ENCODE measurements at regions not wholly inside any gene's neighbourhood (a gene's known extent, or its start where the extent isn't known, plus 50 kb on each side); places are given as distances from the start of the nearest gene placed in this dataset.

DNA sequence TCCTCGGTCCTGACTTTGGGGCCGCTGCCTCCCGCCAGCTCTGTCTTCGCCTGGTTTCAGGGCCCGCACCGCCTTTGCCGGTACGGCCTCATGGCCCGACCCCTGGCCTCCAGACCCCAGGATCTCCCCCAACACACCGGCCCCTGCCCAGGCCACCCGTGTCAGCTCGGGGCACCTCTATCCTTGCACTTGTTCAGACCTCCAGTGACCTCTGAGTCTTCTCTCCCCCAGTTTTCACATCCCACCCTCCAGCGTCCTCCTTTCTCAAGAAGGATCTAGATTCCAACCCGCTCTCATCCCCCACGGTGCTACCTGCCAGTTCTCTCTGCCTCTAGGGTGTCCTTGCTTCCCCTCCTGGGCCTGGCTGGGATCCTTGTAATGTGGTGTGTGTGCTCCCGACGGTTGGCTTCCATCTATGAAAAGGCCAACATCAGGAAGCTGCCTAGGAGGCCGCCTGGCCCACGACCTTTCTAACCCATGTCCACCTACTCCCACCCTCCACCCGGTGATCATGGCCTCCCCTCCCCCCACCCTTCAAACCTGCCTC lies 61.1 kb downstream of the SPATA31C2 start:
- no peaks in the 10 kb centered on the region for H3K36me3 Mint-ChIP-seq
- intact Hi-C loops (cut with micrococcal nuclease) = no loop called here
- H3K4me1 Mint-ChIP-seq (ENCODE audit: low read depth) = peaks cover 14% of the 10 kb centered on the region
- H3K27me3 Mint-ChIP-seq = peaks cover 47% of the 10 kb centered on the region
- no peak for DNase-seq
- peak overlapping the region; percentile 70 for H3K4me3 Mint-ChIP-seq
- no peak overlapping the region for H3K27ac Mint-ChIP-seq
- no peaks in the 10 kb centered on the region for H3K9me3 Mint-ChIP-seq
- POLR2A ChIA-PET = no interaction called here
- CTCF ChIA-PET = interaction anchor here (0.8 to 2.3 kb wide), 4 partner anchors 10 to 502 kb away, joined by 3 to 8 read pairs (median 6); partner anchors contain the start of gene CDK20

DNA sequence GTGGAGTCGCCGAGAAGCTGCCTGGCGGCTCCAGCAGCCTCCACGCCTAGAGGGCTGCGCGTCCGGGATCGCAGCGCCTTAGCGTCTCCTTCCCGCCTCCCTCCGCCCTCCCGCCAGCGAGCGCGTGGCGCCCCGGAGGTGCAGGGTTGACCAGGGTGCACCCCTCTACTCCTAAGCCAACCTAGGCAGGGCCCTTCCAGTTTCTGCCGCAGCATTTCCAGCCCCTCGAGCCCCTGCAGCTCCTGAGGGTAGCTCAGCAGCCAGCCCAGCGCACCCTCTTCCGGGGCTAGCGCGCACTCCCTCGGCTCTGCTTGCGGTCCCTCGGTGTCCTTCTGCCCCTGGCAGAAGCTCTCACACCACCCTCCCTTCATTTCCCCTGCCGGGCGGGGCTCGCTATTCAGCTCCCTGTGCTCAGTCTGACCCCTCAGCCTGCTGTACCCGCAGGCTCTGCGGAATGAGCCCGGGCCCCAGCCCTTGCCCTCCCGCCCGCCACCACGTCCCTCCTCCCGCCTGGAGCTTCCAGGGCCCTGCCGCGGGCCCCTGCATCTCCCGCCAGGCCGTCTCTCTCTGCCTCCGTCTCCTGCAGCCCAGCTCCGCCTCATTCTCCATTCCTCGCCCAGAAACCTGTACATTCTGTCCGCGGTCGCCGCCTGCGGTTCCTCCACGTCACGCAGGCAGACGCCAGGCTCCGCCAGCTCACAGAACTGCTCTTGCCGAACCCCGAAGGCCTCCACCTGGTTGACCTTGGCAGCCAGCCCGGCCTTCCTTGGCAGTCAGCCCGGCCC lies 61.8 kb downstream of the SPATA31C2 start:
- peaks cover 52% of the 10 kb centered on the region for H3K27me3 Mint-ChIP-seq
- peaks cover 14% of the 10 kb centered on the region for H3K4me1 Mint-ChIP-seq (ENCODE audit: low read depth)
- intact Hi-C loops (cut with micrococcal nuclease) = no loop called here
- DNase-seq = peak; percentile 58
- H3K4me3 Mint-ChIP-seq = peak overlapping the region; percentile 70
- ChIA-PET CTCF (interaction anchor here (0.8 to 2.3 kb wide), 4 partner anchors 10 to 502 kb away, joined by 3 to 8 read pairs (median 6); partner anchors contain the start of gene CDK20), POLR2A (interaction anchor here (0.6 kb wide), 1 partner anchor 18 kb away, joined by 3 read pairs; no protein-coding TSS in a partner anchor)
- no peaks in the 10 kb centered on the region for H3K36me3 Mint-ChIP-seq
- no peak overlapping the region for H3K27ac Mint-ChIP-seq
- H3K9me3 Mint-ChIP-seq = no peaks in the 10 kb centered on the region

DNA sequence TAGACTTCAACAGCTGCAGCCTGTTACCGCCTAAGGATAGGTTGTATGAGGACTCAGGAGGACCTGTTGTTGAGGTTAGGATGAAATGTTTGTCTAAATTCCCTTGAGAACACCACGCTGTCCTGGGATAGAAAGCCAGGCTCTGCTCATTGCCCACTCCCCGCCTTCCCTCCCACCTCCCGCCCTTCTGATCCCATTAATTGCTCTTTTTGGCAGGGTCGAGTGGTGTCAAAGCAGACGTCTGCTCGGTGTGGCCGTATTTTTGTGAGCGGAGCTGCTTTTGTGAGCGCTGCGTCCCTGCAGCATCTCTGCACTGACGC lies 62.3 kb downstream of the SPATA31C2 start:
- CTCF ChIA-PET = interaction anchor here (0.7 to 2.3 kb wide), 3 partner anchors 9 to 125 kb away, joined by 5 to 8 read pairs (median 7); no protein-coding TSS in a partner anchor
- peaks cover 55% of the 10 kb centered on the region for H3K27me3 Mint-ChIP-seq
- no peak for DNase-seq
- no peak overlapping the region for H3K27ac Mint-ChIP-seq
- POLR2A ChIA-PET = no interaction called here
- no peaks in the 10 kb centered on the region for H3K36me3 Mint-ChIP-seq
- H3K4me1 Mint-ChIP-seq (ENCODE audit: low read depth) = peaks cover 14% of the 10 kb centered on the region
- no peaks in the 10 kb centered on the region for H3K9me3 Mint-ChIP-seq
- intact Hi-C loops (cut with micrococcal nuclease) = no loop called here
- peak overlapping the region; percentile 70 for H3K4me3 Mint-ChIP-seq

DNA sequence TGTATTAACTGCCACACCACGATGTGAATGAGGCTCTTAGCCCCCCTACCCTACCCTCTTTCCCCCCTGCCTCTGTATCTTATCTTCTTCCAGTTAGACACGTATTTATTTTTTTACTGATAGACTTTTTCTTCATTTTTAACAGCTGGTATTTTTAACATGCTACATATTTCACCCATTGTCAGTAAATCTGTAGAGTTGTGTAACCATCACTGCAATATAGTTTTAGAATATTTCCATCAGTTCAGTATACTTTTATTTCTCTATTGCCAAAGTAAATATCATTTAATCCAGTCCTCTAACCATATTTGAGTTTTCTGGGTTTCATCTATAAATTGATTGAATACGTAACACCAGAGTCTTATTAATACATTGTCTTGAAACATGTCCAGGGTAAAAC lies 62.8 kb downstream of the SPATA31C2 start:
- POLR2A ChIA-PET = no interaction called here
- H3K4me1 Mint-ChIP-seq (ENCODE audit: low read depth) = peaks cover 14% of the 10 kb centered on the region
- no peaks in the 10 kb centered on the region for H3K9me3 Mint-ChIP-seq
- H3K4me3 Mint-ChIP-seq = no peak overlapping the region
- DNase-seq = no peak
- intact Hi-C loops (cut with micrococcal nuclease) = no loop called here
- CTCF ChIA-PET = interaction anchor here (0.7 to 2.3 kb wide), 3 partner anchors 9 to 125 kb away, joined by 5 to 8 read pairs (median 7); no protein-coding TSS in a partner anchor
- H3K36me3 Mint-ChIP-seq = no peaks in the 10 kb centered on the region
- peaks cover 56% of the 10 kb centered on the region for H3K27me3 Mint-ChIP-seq
- no peak overlapping the region for H3K27ac Mint-ChIP-seq

DNA sequence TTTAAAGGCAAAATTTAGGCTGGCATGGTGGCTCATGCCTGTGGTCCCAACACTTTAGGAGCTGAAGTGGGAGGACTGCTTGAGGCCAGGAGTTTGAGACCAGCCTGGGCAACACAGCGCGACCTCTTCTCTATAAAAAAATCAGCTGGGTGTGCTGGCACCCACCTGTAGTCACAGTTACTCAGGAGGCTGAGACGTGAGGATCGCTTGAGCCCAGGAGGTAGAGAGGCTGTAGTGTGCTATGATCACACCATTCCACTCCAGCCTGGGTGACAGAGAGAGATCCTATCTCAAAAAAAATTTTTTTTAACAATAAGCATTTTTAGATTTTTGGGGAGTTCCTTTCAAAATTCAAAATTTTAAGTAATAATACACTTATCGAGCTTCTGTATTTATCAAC lies 63.3 kb downstream of the SPATA31C2 start:
- ChIA-PET POLR2A (no interaction called here), CTCF (interaction anchor here (2.3 kb wide), 1 partner anchor 124 kb away, joined by 8 read pairs; no protein-coding TSS in a partner anchor)
- Mint-ChIP-seq H3K4me1 (ENCODE audit: low read depth) (peaks cover 14% of the 10 kb centered on the region), H3K4me3 (no peak overlapping the region), H3K9me3 (no peaks in the 10 kb centered on the region), H3K36me3 (no peaks in the 10 kb centered on the region), H3K27ac (no peak overlapping the region), H3K27me3 (peaks cover 58% of the 10 kb centered on the region)
- intact Hi-C loops (cut with micrococcal nuclease) = no loop called here
- DNase-seq = no peak

DNA sequence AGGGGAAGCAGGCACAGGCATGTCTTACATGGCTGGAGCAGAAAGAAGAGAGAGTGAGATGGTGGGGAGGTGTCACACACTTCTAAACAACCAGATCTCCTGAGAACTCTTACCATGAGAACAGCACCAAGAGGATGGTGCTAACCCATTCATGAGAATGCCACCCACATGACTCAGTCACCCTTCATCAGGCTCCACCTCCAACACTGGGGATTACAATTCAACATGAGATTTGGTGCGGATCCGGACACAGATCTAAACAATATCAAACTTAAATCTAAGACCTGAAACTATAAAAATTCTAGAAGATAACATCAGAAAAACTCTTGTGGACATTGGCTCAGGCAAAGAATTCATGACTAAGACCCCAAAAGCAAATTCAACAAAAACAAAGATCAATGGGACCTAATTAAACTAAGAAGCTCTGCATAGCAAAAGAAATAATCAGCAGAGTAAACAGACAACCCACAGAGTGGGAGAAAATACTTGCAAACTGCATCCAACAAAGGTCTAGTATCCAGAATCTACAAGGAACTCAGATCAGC lies 65.4 kb downstream of the SPATA31C2 start:
- peaks cover 63% of the 10 kb centered on the region for H3K27me3 Mint-ChIP-seq
- intact Hi-C loops (cut with micrococcal nuclease) = no loop called here
- no peak for DNase-seq
- POLR2A ChIA-PET = no interaction called here
- H3K36me3 Mint-ChIP-seq = no peaks in the 10 kb centered on the region
- H3K4me1 Mint-ChIP-seq (ENCODE audit: low read depth) = peaks cover 14% of the 10 kb centered on the region
- H3K27ac Mint-ChIP-seq = no peak overlapping the region
- CTCF ChIA-PET = no interaction called here
- H3K4me3 Mint-ChIP-seq = no peak overlapping the region
- no peaks in the 10 kb centered on the region for H3K9me3 Mint-ChIP-seq

DNA sequence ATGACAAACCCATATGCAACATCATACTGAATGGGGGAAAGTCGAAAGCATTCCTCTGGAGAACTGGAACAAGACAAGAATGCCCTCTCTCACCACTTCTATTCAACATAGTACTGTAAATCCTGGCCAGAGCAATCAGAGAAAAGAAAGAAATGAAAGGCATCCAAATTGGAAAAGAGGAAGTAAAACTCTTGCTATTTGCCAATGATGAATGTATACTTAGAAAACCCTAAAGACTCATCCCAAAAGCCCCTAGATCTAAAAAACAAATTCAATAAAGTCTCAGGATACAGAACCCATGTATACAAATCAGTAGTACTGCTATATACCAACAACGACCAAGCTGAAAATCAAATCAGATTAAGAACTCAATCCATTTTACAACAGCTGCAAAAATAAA lies 66.9 kb downstream of the SPATA31C2 start:
- Mint-ChIP-seq H3K27ac (no peak overlapping the region), H3K9me3 (no peaks in the 10 kb centered on the region), H3K4me3 (no peak overlapping the region), H3K27me3 (peaks cover 58% of the 10 kb centered on the region), H3K4me1 (ENCODE audit: low read depth) (peaks cover 9% of the 10 kb centered on the region), H3K36me3 (no peaks in the 10 kb centered on the region)
- CTCF ChIA-PET = no interaction called here
- intact Hi-C loops (cut with micrococcal nuclease) = no loop called here
- no peak for DNase-seq
- POLR2A ChIA-PET = no interaction called here

DNA sequence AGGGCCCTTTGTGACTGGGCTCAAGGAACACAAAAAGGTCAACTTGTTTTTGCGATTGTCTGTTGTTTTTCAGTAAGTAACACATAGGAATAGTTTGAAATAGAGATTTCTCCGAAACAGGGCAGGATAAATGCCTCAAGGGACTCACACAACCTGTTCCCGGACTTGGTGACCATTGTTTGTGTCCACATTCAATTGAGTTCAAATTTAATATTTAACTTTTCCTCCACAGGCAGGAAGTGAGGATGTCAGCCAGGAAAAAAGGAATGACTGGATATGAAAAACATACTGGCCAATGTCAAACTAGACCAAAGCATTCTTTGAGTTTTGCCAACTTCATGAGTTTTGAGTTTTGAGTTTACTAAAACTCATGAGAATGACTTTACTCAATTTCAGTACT lies 72.7 kb downstream of the SPATA31C2 start:
- POLR2A ChIA-PET = no interaction called here
- Mint-ChIP-seq H3K4me3 (no peak overlapping the region), H3K4me1 (ENCODE audit: low read depth) (no peaks in the 10 kb centered on the region), H3K27ac (no peak overlapping the region), H3K36me3 (no peaks in the 10 kb centered on the region), H3K27me3 (peaks cover 22% of the 10 kb centered on the region), H3K9me3 (no peaks in the 10 kb centered on the region)
- intact Hi-C loops (cut with micrococcal nuclease) = no loop called here
- CTCF ChIA-PET = no interaction called here
- DNase-seq = no peak

DNA sequence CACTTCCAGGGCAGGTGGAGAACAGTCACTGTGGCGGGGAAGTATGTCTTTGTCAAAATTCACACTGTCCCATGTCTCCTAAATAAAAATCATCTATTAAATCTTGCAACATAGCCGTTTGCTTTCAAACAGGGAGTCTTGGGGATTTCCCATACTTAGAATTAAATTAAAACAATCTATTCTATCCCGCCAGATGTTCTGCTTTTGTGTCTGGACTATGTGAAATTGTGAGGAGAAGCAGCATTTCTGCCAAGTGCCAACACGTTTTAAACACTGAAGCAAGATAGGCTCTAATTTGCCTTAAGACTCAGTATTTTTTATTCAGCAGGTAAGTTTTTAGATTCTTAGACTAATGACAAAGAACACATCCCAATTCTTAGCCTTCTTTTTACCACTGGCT lies 73.7 kb downstream of the SPATA31C2 start:
- no peaks in the 10 kb centered on the region for H3K4me1 Mint-ChIP-seq (ENCODE audit: low read depth)
- no peaks in the 10 kb centered on the region for H3K36me3 Mint-ChIP-seq
- no peaks in the 10 kb centered on the region for H3K9me3 Mint-ChIP-seq
- DNase-seq = no peak
- H3K4me3 Mint-ChIP-seq = no peak overlapping the region
- CTCF ChIA-PET = no interaction called here
- H3K27me3 Mint-ChIP-seq = peaks cover 14% of the 10 kb centered on the region
- intact Hi-C loops (cut with micrococcal nuclease) = no loop called here
- POLR2A ChIA-PET = no interaction called here
- H3K27ac Mint-ChIP-seq = no peak overlapping the region

DNA sequence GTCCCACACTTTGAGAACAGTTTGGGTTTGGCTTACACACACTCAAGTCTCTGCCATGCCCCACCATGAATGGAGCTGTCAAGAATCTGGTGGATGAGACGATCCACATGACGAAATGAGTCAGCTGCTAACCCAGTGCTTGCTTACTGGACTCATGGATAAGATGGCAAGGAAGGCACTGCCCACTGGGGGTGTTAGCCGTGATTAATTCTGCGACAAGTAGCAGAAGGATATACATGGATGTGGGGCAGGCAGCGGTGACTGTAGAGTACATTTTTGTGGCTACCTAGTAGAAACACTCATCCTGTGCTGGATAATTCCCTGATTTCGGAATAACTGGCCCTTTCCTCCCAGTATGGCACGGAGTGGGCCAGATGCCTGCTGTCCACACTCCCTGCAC lies 77.5 kb downstream of the SPATA31C2 start:
- Mint-ChIP-seq H3K36me3 (no peaks in the 10 kb centered on the region), H3K4me1 (ENCODE audit: low read depth) (no peaks in the 10 kb centered on the region), H3K4me3 (no peak overlapping the region), H3K27ac (no peak overlapping the region), H3K27me3 (peaks cover 8% of the 10 kb centered on the region), H3K9me3 (no peaks in the 10 kb centered on the region)
- ChIA-PET POLR2A (no interaction called here), CTCF (no interaction called here)
- intact Hi-C loops (cut with micrococcal nuclease) = no loop called here
- no peak for DNase-seq

DNA sequence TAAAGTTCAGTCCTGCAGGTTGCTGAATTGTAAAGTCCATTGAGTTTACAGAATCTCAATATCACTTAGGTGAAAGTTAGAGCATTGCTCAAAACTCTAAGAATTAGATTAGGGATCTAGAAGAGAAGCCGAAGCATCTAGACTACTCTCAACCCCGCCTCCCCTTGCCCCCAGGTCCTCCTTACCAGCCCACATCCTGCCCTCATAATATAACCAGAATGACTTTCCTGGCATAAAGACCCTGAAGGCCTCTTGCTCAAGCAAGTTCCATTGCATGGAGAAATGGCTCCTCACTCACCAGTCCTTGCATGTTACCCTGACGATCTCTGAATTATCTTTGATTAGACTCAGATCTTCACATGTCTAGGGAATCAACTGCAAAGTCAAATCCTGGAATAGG lies 78.8 kb downstream of the SPATA31C2 start:
- Mint-ChIP-seq H3K4me3 (no peak overlapping the region), H3K27ac (no peak overlapping the region), H3K4me1 (ENCODE audit: low read depth) (no peaks in the 10 kb centered on the region), H3K9me3 (no peaks in the 10 kb centered on the region), H3K27me3 (peaks cover 10% of the 10 kb centered on the region), H3K36me3 (no peaks in the 10 kb centered on the region)
- intact Hi-C loops (cut with micrococcal nuclease) = no loop called here
- ChIA-PET POLR2A (no interaction called here), CTCF (no interaction called here)
- DNase-seq = no peak

DNA sequence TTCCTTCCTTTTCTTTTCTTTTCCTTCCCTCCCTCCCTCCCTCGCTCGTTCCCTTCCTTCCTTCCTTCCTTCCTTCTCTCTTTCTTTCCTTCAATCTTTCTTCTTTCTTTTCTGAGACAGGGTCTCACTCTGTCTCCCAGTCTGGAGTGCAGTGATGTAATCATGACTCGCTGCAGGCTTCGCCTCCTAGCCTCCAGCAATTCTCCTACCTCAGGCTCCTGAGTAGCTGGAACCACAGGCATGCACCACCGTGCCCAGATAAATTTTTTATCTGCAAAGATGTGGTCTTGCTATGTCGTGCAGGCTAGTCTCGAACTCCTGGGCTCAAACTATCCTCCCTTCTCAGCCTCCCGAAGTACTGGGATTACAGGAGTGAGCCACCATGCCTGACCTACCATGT lies 81.4 kb downstream of the SPATA31C2 start:
- intact Hi-C loops (cut with micrococcal nuclease) = no loop called here
- Mint-ChIP-seq H3K4me1 (ENCODE audit: low read depth) (no peaks in the 10 kb centered on the region), H3K27ac (no peak overlapping the region), H3K36me3 (no peaks in the 10 kb centered on the region), H3K4me3 (no peak overlapping the region), H3K27me3 (peaks cover 10% of the 10 kb centered on the region), H3K9me3 (peaks cover 5% of the 10 kb centered on the region)
- no peak for DNase-seq
- ChIA-PET CTCF (no interaction called here), POLR2A (no interaction called here)
